NCI-H1048 (cell line): ENCODE measurements at regions not wholly inside any gene's neighbourhood (a gene's known extent, or its start where the extent isn't known, plus 50 kb on each side); places are given as distances from the start of the nearest gene placed in this dataset.
"Not testable (repeated sequence)": the region's sequence is repeated elsewhere in the genome, so short reads cannot be mapped to it uniquely, and the experiment has no call there.

ENCODE experiments used
- DNase-seq: peaks from one replicate; lab custom pipeline; 2025; lab: John Stamatoyannopoulos, UW

GRCh38 chr4:57331959-57332358, 221.8 kb upstream of the IGFBP7 start:
- DNase-seq = no peak

GRCh38 chr4:57329279-57329678, 219.1 kb upstream of the IGFBP7 start:
- DNase-seq = no peak

- no peak for DNase-seq
Measured at GRCh38 chr4:57324673-57325307, 214.6 kb upstream of the IGFBP7 start.

GRCh38 chr4:57320849-57321248, 210.7 kb upstream of the IGFBP7 start:
- no peak for DNase-seq

- DNase-seq = no peak
Measured at GRCh38 chr4:57320217-57320616, 210.0 kb upstream of the IGFBP7 start.

GRCh38 chr4:57318703-57319102, 208.5 kb upstream of the IGFBP7 start:
- no peak for DNase-seq

GRCh38 chr4:57314636-57315035, 204.5 kb upstream of the IGFBP7 start:
- no peak for DNase-seq

- DNase-seq = no peak
Measured at GRCh38 chr4:57312296-57312695, 202.1 kb upstream of the IGFBP7 start.

- no peak for DNase-seq
Measured at GRCh38 chr4:57309658-57310057, 199.5 kb upstream of the IGFBP7 start.

- DNase-seq = no peak
Measured at GRCh38 chr4:57308301-57308700, 198.1 kb upstream of the IGFBP7 start.

GRCh38 chr4:57305836-57306235, 195.7 kb upstream of the IGFBP7 start:
- DNase-seq = no peak

- no peak for DNase-seq
Measured at GRCh38 chr4:57303012-57303751, 193.0 kb upstream of the IGFBP7 start.

GRCh38 chr4:57300300-57300699, 190.1 kb upstream of the IGFBP7 start:
- DNase-seq = not testable (repeated sequence)

- no peak for DNase-seq
Measured at GRCh38 chr4:57291911-57292310, 181.7 kb upstream of the IGFBP7 start.

- no peak for DNase-seq
Measured at GRCh38 chr4:57287687-57288604, 177.8 kb upstream of the IGFBP7 start.

- DNase-seq = no peak
Measured at GRCh38 chr4:57282933-57283310, 172.7 kb upstream of the IGFBP7 start.

GRCh38 chr4:57280481-57280880, 170.3 kb upstream of the IGFBP7 start:
- DNase-seq = no peak

- no peak for DNase-seq
Measured at GRCh38 chr4:57278780-57279179, 168.6 kb upstream of the IGFBP7 start.

- no peak for DNase-seq
Measured at GRCh38 chr4:57274082-57274481, 163.9 kb upstream of the IGFBP7 start.

GRCh38 chr4:57270346-57270745, 160.2 kb upstream of the IGFBP7 start:
- DNase-seq = no peak

GRCh38 chr4:57265831-57266582, 155.8 kb upstream of the IGFBP7 start:
- no peak for DNase-seq

- no peak for DNase-seq
Measured at GRCh38 chr4:57254754-57255153, 144.6 kb upstream of the IGFBP7 start.
